Mesendoderm (in vitro differentiated cells): ENCODE measurements at regions not wholly inside any gene's neighbourhood (a gene's known extent, or its start where the extent isn't known, plus 50 kb on each side); places are given as distances from the start of the nearest gene placed in this dataset.
A peak's percentile ranks its signal among the peaks of the same experiment; 100 is the strongest.

Experiments
- DNase-seq: peaks from one replicate; pipeline ENCODE4 v3.0.0; 2013
- H2AK5ac ChIP-seq: 2 replicates; pipeline ENCODE4 v1.6.1; 2013; ENCODE audit warnings: low read length, inconsistent platforms
- H2BK120ac ChIP-seq: 2 replicates; pipeline ENCODE4 v1.6.1; 2013; ENCODE audit warnings: low read depth, mild to moderate bottlenecking, low read length, moderate library complexity, mixed read lengths
- H2BK15ac ChIP-seq: replicated peaks from 2 replicates; pipeline ENCODE4 v1.6.1; 2013; ENCODE audit warnings: low read depth, mild to moderate bottlenecking, moderate library complexity
- H2BK5ac ChIP-seq: 2 replicates; pipeline ENCODE4 v1.6.1; 2013; ENCODE audit warnings: low read length, inconsistent platforms
- H3K18ac ChIP-seq: 2 replicates; pipeline ENCODE4 v1.6.1; 2013; ENCODE audit warnings: mild to moderate bottlenecking, low read length, mixed read lengths
- H3K23ac ChIP-seq: one replicate; pipeline ENCODE4 v1.6.1; 2013; ENCODE audit warnings: low read length
- H3K27ac ChIP-seq: 2 replicates; pipeline ENCODE4 v1.5.1; 2013; ENCODE audit warnings: low read depth, mild to moderate bottlenecking, inconsistent platforms, low read length, moderate library complexity
- H3K27me3 ChIP-seq: 2 replicates; pipeline ENCODE4 v1.6.1; 2013; ENCODE audit warnings: low read length, control low read depth, mild to moderate bottlenecking, inconsistent platforms; ENCODE audit not compliant: insufficient read depth, poor library complexity
- H3K36me3 ChIP-seq: 2 replicates; pipeline ENCODE4 v1.6.1; 2013; ENCODE audit warnings: low read length, inconsistent platforms; ENCODE audit not compliant: control insufficient read depth, insufficient read depth
- H3K4ac ChIP-seq: one replicate; pipeline ENCODE4 v1.6.1; 2013; ENCODE audit warnings: low read depth, mild to moderate bottlenecking, low read length, moderate library complexity
- H3K4me1 ChIP-seq: 2 replicates; pipeline ENCODE4 v1.6.1; 2013; ENCODE audit warnings: low read depth, low read length, inconsistent platforms; ENCODE audit not compliant: control insufficient read depth
- H3K4me2 ChIP-seq: 2 replicates; pipeline ENCODE4 v1.6.1; 2013; ENCODE audit warnings: low read length
- H3K4me3 ChIP-seq: 2 replicates; pipeline ENCODE4 v1.5.1; 2013; ENCODE audit warnings: mild to moderate bottlenecking, low read length
- H3K56ac ChIP-seq: one replicate; pipeline ENCODE4 v1.6.1; 2013; ENCODE audit warnings: low read length
- H3K79me1 ChIP-seq: 2 replicates; pipeline ENCODE4 v1.6.1; 2013; ENCODE audit warnings: low read length, inconsistent platforms
- H3K79me2 ChIP-seq: 2 replicates; pipeline ENCODE4 v1.6.1; 2013; ENCODE audit warnings: mild to moderate bottlenecking, low read length; ENCODE audit not compliant: control insufficient read depth, insufficient read depth
- H3K9ac ChIP-seq: 2 replicates; pipeline ENCODE4 v1.6.1; 2013; ENCODE audit warnings: low read length, inconsistent platforms
- H4K5ac ChIP-seq: one replicate; pipeline ENCODE4 v1.6.1; 2013; ENCODE audit warnings: low read length
- H4K8ac ChIP-seq: one replicate; pipeline ENCODE4 v1.6.1; 2013; ENCODE audit warnings: low read depth, mild to moderate bottlenecking, control low read depth, low read length, moderate library complexity
- WGBS: extraction: QIAGEN DNeasy Blood & Tissue Kit; methylation state at CpG from one replicate; pipeline ENCODE4 v1.1.7; 2013; ENCODE audit warnings: low lambda C conversion rate, missing lambda C conversion rate; ENCODE audit not compliant: insufficient coverage; ENCODE audit errors: extremely low coverage; 5-methylcytosine and 5-hydroxymethylcytosine counted together

- peak; percentile 3 for DNase-seq
- Histone ChIP-seq H2BK120ac (no peak overlapping the region), H3K79me1 (no peaks in the 10 kb centered on the region), H3K4me3 (no peak overlapping the region), H3K18ac (no peak overlapping the region), H3K36me3 (no peaks in the 10 kb centered on the region), H2BK15ac (no peak overlapping the region), H4K5ac (no peak overlapping the region), H3K27ac (no peak overlapping the region), H3K27me3 (no peaks in the 10 kb centered on the region), H3K4ac (no peak overlapping the region), H3K79me2 (no peaks in the 10 kb centered on the region), H4K8ac (no peak overlapping the region), H2AK5ac (no peak overlapping the region), H3K4me2 (no peak overlapping the region), H3K23ac (no peak overlapping the region), H2BK5ac (no peak overlapping the region), H3K4me1 (no peaks in the 10 kb centered on the region), H3K9ac (no peak overlapping the region), H3K56ac (no peak overlapping the region)
These were observed 78.6 kb upstream of the BOD1L1 start for GRCh38 chr4:13706120-13706519.

- H3K4me2 ChIP-seq: no peak overlapping the region
- no peak overlapping the region for H3K27ac ChIP-seq
- no peak overlapping the region for H2BK120ac ChIP-seq
- no peak overlapping the region for H4K5ac ChIP-seq
- H3K27me3 ChIP-seq: no peaks in the 10 kb centered on the region
- no peaks in the 10 kb centered on the region for H3K36me3 ChIP-seq
- no peaks in the 10 kb centered on the region for H3K79me2 ChIP-seq
- no peak overlapping the region for H3K4me3 ChIP-seq
- H3K79me1 ChIP-seq: no peaks in the 10 kb centered on the region
- H3K23ac ChIP-seq: no peak overlapping the region
- no peak overlapping the region for H2BK15ac ChIP-seq
- H2AK5ac ChIP-seq: no peak overlapping the region
- no peaks in the 10 kb centered on the region for H3K4me1 ChIP-seq
- no peak for DNase-seq
- no peak overlapping the region for H4K8ac ChIP-seq
- H3K18ac ChIP-seq: no peak overlapping the region
- no peak overlapping the region for H3K4ac ChIP-seq
- H3K9ac ChIP-seq: no peak overlapping the region
- H3K56ac ChIP-seq: no peak overlapping the region
- no peak overlapping the region for H2BK5ac ChIP-seq
- WGBS: no CpG with 5 or more reads among the region's 3 CpGs
These were observed 79.2 kb upstream of the BOD1L1 start for GRCh38 chr4:13706716-13707115.

- no CpG with 5 or more reads among the region's 8 CpGs for WGBS
- Histone ChIP-seq H3K9ac (no peak overlapping the region), H4K5ac (no peak overlapping the region), H3K4ac (no peak overlapping the region), H3K4me1 (no peaks in the 10 kb centered on the region), H3K79me1 (no peaks in the 10 kb centered on the region), H3K56ac (no peak overlapping the region), H3K4me2 (no peak overlapping the region), H2BK15ac (no peak overlapping the region), H2BK5ac (no peak overlapping the region), H3K23ac (no peak overlapping the region), H3K18ac (no peak overlapping the region), H3K36me3 (no peaks in the 10 kb centered on the region), H4K8ac (no peak overlapping the region), H3K27me3 (no peaks in the 10 kb centered on the region), H2AK5ac (no peak overlapping the region), H3K27ac (no peak overlapping the region), H2BK120ac (no peak overlapping the region), H3K79me2 (no peaks in the 10 kb centered on the region), H3K4me3 (no peak overlapping the region)
- no peak for DNase-seq
These were observed 82.8 kb upstream of the BOD1L1 start for GRCh38 chr4:13710246-13710885.

GRCh38 chr4:13711233-13711785 is 83.8 kb upstream of the BOD1L1 start:
- Histone ChIP-seq H4K5ac (no peak overlapping the region), H3K23ac (no peak overlapping the region), H3K36me3 (no peaks in the 10 kb centered on the region), H2BK5ac (no peak overlapping the region), H2BK15ac (no peak overlapping the region), H3K9ac (no peak overlapping the region), H3K79me1 (no peaks in the 10 kb centered on the region), H3K4me1 (no peaks in the 10 kb centered on the region), H3K27ac (no peak overlapping the region), H3K56ac (no peak overlapping the region), H2BK120ac (no peak overlapping the region), H3K4ac (no peak overlapping the region), H3K18ac (no peak overlapping the region), H2AK5ac (no peak overlapping the region), H3K79me2 (no peaks in the 10 kb centered on the region), H3K4me2 (no peak overlapping the region), H3K27me3 (no peaks in the 10 kb centered on the region), H4K8ac (no peak overlapping the region), H3K4me3 (no peak overlapping the region)
- DNase-seq: no peak
- no CpG with 5 or more reads among the region's 5 CpGs for WGBS

- Histone ChIP-seq H3K36me3 (no peaks in the 10 kb centered on the region), H2BK5ac (no peak overlapping the region), H3K79me2 (no peaks in the 10 kb centered on the region), H3K27ac (no peak overlapping the region), H2AK5ac (no peak overlapping the region), H3K9ac (no peak overlapping the region), H4K8ac (no peak overlapping the region), H2BK120ac (no peak overlapping the region), H3K23ac (no peak overlapping the region), H3K4ac (no peak overlapping the region), H3K4me3 (no peak overlapping the region), H4K5ac (no peak overlapping the region), H3K18ac (no peak overlapping the region), H3K79me1 (no peaks in the 10 kb centered on the region), H3K4me1 (no peaks in the 10 kb centered on the region), H2BK15ac (no peak overlapping the region), H3K4me2 (no peak overlapping the region), H3K56ac (no peak overlapping the region), H3K27me3 (no peaks in the 10 kb centered on the region)
- no peak for DNase-seq
- no CpG with 5 or more reads among the region's 2 CpGs for WGBS
These were observed 94.4 kb upstream of the BOD1L1 start for GRCh38 chr4:13721894-13722293.

GRCh38 chr4:13722649-13723048 is 95.1 kb upstream of the BOD1L1 start:
- no peak overlapping the region for H3K18ac ChIP-seq
- no peak overlapping the region for H3K27ac ChIP-seq
- H3K9ac ChIP-seq: no peak overlapping the region
- H3K36me3 ChIP-seq: no peaks in the 10 kb centered on the region
- no peak overlapping the region for H3K4ac ChIP-seq
- no peak overlapping the region for H4K8ac ChIP-seq
- no peak overlapping the region for H3K56ac ChIP-seq
- H2BK120ac ChIP-seq: no peak overlapping the region
- no peak overlapping the region for H3K23ac ChIP-seq
- H3K4me3 ChIP-seq: no peak overlapping the region
- no peaks in the 10 kb centered on the region for H3K4me1 ChIP-seq
- H3K79me2 ChIP-seq: no peaks in the 10 kb centered on the region
- no peak overlapping the region for H2BK15ac ChIP-seq
- no peak overlapping the region for H4K5ac ChIP-seq
- DNase-seq: no peak
- H2AK5ac ChIP-seq: no peak overlapping the region
- no peak overlapping the region for H3K4me2 ChIP-seq
- H3K79me1 ChIP-seq: no peaks in the 10 kb centered on the region
- no peaks in the 10 kb centered on the region for H3K27me3 ChIP-seq
- WGBS: no CpG with 5 or more reads among the region's 1 CpG
- no peak overlapping the region for H2BK5ac ChIP-seq
